ENCODE measurements at regions not wholly inside any gene's neighbourhood (a gene's known extent, or its start where the extent isn't known, plus 50 kb on each side); places are given as distances from the start of the nearest gene placed in this dataset.
"Not testable (repeated sequence)": the region's sequence is repeated elsewhere in the genome, so short reads cannot be mapped to it uniquely, and the experiment has no call there.

DNA sequence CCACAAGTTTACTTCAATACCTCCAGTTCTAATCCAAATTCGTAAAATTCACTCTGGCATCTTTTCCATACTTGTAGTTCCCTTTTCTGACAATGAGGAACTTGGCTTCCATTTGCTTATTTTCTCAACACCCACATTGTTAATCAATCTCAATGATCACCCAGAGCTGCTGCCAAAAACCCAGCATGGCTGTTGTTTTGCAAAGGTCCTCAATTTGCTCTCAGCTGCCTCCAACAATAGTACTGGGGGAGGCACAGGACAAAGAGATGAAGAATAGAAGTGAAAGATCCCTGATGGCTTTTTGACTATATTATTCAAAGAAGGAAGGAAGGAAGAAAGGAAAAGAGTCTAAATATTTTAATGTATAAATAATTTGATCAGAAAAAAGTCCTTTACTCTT lies 847.8 kb downstream of the RAPGEF2 start:
- Histone ChIP-seq H3K4me3 (ENCODE audit: low read length in 2 of 2) (no peak overlapping the region), H3K36me3 (ENCODE audit: control insufficient read depth in 2 of 2, insufficient read depth in 2 of 2, low read length in 2 of 2) (no peaks in the 10 kb centered on the region), H3K27me3 (ENCODE audit: control insufficient read depth in 1 of 2, insufficient read depth in 2 of 2, low read length in 2 of 2) (no peaks in the 10 kb centered on the region)

DNA sequence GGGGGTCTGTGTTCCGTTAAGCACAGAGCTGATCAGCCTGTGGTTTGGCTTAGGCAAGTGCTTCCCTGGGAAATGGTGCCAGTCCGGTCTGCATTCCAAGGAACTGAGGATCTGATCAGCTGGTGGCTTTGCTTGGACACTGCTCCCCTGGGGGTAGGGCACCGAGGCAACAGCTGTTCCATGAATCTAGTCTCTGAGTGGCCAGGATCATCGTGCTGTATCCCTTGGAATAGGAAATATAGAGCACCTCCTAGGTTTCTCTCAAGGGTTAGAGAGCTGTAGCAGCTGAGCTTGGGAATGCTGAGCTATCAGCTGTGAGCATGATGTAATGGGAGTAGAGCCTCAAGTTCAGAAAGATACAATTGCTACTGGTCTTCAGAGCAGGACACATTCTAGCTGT lies 863.9 kb downstream of the RAPGEF2 start:
- Histone ChIP-seq H3K27ac (ENCODE audit: low read length) (no peak overlapping the region), H3K36me3 (ENCODE audit: control insufficient read depth in 2 of 2, insufficient read depth in 2 of 2, low read length in 2 of 2) (no peaks in the 10 kb centered on the region), H3K4me3 (ENCODE audit: low read length in 2 of 2) (no peak overlapping the region), H3K27me3 (ENCODE audit: control insufficient read depth in 1 of 2, insufficient read depth in 2 of 2, low read length in 2 of 2) (no peaks in the 10 kb centered on the region), H3K4me1 (ENCODE audit: control insufficient read depth, insufficient read depth, low read length) (no peaks in the 10 kb centered on the region), H3K9ac (ENCODE audit: low read length in 2 of 2) (no peak overlapping the region), H3K9me3 (ENCODE audit: control insufficient read depth in 2 of 2, low read length in 2 of 2) (peaks cover 0 to 2% of the 10 kb centered on the region in 2 donors)

More for the DNA sequence above, 847.8 kb downstream of the RAPGEF2 start:
- Histone ChIP-seq H3K9me3 (ENCODE audit: control insufficient read depth in 2 of 2, low read length in 2 of 2) (no peaks in the 10 kb centered on the region), H3K27ac (ENCODE audit: low read length) (no peak overlapping the region), H3K9ac (ENCODE audit: low read length in 2 of 2) (no peak overlapping the region), H3K4me1 (ENCODE audit: control insufficient read depth, insufficient read depth, low read length) (no peaks in the 10 kb centered on the region)

DNA sequence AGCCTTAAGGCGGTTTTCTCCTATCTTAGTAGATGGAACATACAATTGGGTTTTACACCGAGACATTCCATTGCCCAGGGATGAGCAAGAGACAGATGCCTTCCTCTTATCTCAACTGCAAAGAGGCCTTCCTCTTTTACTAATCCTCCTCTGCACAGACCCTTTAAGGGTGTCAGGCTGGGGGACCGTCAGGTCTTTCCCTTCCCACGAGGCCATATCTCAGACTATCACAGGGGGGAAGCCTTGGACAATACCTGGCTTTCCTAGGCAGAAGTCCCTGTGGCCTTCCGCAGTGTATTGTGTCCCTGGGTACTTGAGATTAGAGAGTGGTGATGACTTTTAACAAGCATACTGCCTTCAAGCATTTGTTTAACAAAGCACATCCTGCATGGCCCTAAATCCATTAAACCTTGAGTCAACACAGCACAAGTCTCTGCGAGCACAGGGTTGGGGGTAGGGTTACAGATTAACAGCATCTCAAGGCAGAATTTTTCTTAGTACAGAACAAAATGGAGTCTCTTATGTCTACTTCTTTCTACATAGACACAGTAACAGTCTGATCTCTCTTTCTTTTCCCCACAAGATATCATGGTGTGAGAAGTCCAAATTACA lies 874.1 kb downstream of the RAPGEF2 start:
- H3K4me3 ChIP-seq (ENCODE audit: low read length in 2 of 2); H3K4me1 ChIP-seq (ENCODE audit: control insufficient read depth, insufficient read depth, low read length); H3K9ac ChIP-seq (ENCODE audit: low read length in 2 of 2); H3K27ac ChIP-seq (ENCODE audit: low read length); H3K27me3 ChIP-seq (ENCODE audit: control insufficient read depth in 1 of 2, insufficient read depth in 2 of 2, low read length in 2 of 2); H3K9me3 ChIP-seq (ENCODE audit: control insufficient read depth in 2 of 2, low read length in 2 of 2); H3K36me3 ChIP-seq (ENCODE audit: control insufficient read depth in 2 of 2, insufficient read depth in 2 of 2, low read length in 2 of 2): not testable (repeated sequence)

DNA sequence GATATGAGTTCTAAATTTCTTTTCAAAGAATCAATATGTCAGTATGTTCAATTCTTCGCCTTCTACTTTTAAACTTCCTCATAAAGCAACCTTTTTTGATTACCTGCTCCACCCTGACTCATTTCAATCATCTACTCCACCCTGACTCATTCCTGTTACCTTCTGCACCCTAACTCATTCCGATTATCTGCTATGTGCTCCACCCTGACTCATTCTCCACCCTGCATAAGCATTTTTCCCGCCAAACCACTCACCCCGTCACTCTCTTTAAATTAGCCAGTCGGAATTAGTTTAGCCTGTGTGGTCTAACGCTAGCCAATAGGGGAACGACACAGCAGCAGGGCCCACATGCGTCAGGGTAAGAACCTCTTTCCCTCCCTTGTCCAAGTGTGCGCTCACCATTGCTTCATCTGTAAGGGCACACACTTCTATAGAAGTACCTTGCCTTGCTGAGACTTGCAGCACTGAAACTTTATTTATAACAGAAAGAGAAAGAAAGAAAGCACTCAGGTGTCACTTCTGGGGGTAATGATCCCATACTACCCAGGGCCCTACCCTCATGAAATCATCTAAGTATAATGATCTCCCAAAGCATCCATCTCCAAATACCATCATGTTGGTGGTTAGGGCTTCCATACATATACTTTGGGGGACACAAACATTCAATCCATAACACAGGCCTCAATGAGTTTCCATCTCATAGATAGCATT lies 875.2 kb downstream of the RAPGEF2 start:
- H3K27me3 ChIP-seq (ENCODE audit: control insufficient read depth in 1 of 2, insufficient read depth in 2 of 2, low read length in 2 of 2) = no peaks in the 10 kb centered on the region
- no peak overlapping the region for H3K27ac ChIP-seq (ENCODE audit: low read length)
- H3K9ac ChIP-seq (ENCODE audit: low read length in 2 of 2) = no peak overlapping the region
- H3K9me3 ChIP-seq (ENCODE audit: control insufficient read depth in 2 of 2, low read length in 2 of 2) = peaks cover 2 to 4% of the 10 kb centered on the region in 2 donors
- H3K36me3 ChIP-seq (ENCODE audit: control insufficient read depth in 2 of 2, insufficient read depth in 2 of 2, low read length in 2 of 2) = no peaks in the 10 kb centered on the region
- no peaks in the 10 kb centered on the region for H3K4me1 ChIP-seq (ENCODE audit: control insufficient read depth, insufficient read depth, low read length)
- H3K4me3 ChIP-seq (ENCODE audit: low read length in 2 of 2) = no peak overlapping the region

DNA sequence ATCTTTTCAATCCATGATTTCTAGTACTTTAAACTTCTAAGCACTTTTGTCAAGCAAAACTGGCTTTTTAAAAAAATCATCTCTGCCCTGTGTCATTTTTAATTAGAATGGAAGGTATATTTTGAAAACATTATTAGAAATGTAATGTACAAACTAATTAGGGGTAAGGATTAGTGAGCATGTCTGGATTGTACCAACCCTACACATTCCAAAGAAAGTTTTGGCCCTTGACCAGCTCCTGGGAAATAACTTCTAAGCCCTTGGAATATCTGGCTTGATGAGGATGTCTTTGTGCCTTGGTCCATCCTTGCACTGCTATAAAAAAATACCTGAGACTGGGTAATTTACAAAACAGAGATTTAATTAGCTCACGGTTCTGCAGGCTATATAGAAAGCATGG lies 876.5 kb downstream of the RAPGEF2 start:
- H3K36me3 ChIP-seq (ENCODE audit: control insufficient read depth in 2 of 2, insufficient read depth in 2 of 2, low read length in 2 of 2) = no peaks in the 10 kb centered on the region
- H3K27me3 ChIP-seq (ENCODE audit: control insufficient read depth in 1 of 2, insufficient read depth in 2 of 2, low read length in 2 of 2) = no peaks in the 10 kb centered on the region
- H3K4me3 ChIP-seq (ENCODE audit: low read length in 2 of 2) = no peak overlapping the region
- H3K27ac ChIP-seq (ENCODE audit: low read length) = no peak overlapping the region
- H3K9ac ChIP-seq (ENCODE audit: low read length in 2 of 2) = no peak overlapping the region
- H3K9me3 ChIP-seq (ENCODE audit: control insufficient read depth in 2 of 2, low read length in 2 of 2) = no peaks in the 10 kb centered on the region
- H3K4me1 ChIP-seq (ENCODE audit: control insufficient read depth, insufficient read depth, low read length) = no peaks in the 10 kb centered on the region

DNA sequence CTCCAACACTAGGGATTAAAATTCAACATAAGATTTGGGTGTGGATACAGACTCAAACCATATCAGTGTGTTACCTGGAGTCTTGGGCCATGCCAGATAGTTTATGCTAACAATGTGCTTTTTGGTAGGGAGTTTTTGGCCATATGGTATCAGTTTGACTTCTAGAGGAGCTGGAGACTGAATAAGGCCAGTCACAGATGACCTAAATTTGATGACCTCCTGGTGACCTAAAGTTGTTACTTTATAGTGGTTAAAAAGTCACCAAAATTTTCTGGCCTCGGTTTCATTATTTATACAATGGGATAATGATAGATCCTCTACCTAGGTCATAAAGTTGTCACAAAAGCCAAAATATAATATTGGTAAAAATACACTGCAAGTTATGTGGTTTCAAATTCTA lies 877.1 kb downstream of the RAPGEF2 start:
- Histone ChIP-seq H3K9ac (ENCODE audit: low read length in 2 of 2) (no peak overlapping the region), H3K4me1 (ENCODE audit: control insufficient read depth, insufficient read depth, low read length) (no peaks in the 10 kb centered on the region), H3K27me3 (ENCODE audit: control insufficient read depth in 1 of 2, insufficient read depth in 2 of 2, low read length in 2 of 2) (no peaks in the 10 kb centered on the region), H3K9me3 (ENCODE audit: control insufficient read depth in 2 of 2, low read length in 2 of 2) (no peaks in the 10 kb centered on the region), H3K36me3 (ENCODE audit: control insufficient read depth in 2 of 2, insufficient read depth in 2 of 2, low read length in 2 of 2) (no peaks in the 10 kb centered on the region), H3K4me3 (ENCODE audit: low read length in 2 of 2) (no peak overlapping the region), H3K27ac (ENCODE audit: low read length) (no peak overlapping the region)

DNA sequence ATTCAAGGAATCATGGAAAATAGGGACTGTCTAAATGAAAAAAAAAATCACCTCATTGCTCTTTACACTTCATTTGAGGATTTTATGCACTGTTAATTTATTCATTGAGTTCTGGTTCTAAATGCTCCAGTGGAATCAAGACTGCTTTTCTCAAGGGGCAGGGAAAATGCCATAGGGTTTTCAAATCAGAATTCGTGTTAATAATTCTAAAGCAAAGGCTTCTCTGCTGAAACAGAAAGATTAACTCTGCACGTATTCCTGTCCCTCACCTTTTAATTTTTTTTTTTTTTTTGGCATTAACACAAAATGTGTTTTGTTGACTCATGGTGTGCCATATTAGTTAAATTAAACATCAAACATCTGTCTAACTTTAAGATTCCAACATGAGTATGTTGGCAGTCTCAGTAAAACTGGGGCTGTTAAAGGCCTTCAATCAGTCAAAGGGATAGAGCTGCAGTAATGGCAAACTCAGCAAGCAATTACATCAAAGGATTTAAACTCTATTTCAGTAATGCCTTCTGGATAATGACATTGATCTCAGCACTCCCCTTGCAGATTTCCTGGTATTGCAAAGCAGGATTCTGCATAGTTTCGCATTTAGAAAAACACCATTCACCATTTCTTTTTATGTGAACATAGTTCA lies 878.1 kb downstream of the RAPGEF2 start:
- Histone ChIP-seq H3K4me3 (ENCODE audit: low read length in 2 of 2) (no peak overlapping the region), H3K9me3 (ENCODE audit: control insufficient read depth in 2 of 2, low read length in 2 of 2) (no peaks in the 10 kb centered on the region)

DNA sequence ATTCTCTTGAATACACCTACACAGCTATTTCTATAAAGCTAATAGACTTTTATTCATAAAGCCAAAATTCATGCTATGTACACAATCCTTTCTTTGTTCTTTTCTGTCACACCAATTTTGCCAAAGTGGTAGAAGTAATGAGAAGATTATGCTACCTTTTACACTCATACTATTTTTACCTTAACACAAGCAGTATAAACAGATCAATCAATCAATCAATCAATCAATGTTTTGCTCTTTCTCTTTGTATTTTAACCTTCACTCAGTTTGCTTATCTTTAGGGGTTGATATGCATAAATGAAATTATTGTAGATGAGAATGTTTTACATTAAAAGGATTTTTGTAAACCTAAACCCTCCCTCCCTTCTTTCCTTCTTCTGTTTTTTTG lies 878.6 kb downstream of the RAPGEF2 start:
- no peaks in the 10 kb centered on the region for H3K36me3 ChIP-seq (ENCODE audit: control insufficient read depth in 2 of 2, insufficient read depth in 2 of 2, low read length in 2 of 2)
- no peaks in the 10 kb centered on the region for H3K9me3 ChIP-seq (ENCODE audit: control insufficient read depth in 2 of 2, low read length in 2 of 2)
- no peak overlapping the region for H3K27ac ChIP-seq (ENCODE audit: low read length)
- H3K4me1 ChIP-seq (ENCODE audit: control insufficient read depth, insufficient read depth, low read length) = no peaks in the 10 kb centered on the region
- no peak overlapping the region for H3K4me3 ChIP-seq (ENCODE audit: low read length in 2 of 2)
- H3K27me3 ChIP-seq (ENCODE audit: control insufficient read depth in 1 of 2, insufficient read depth in 2 of 2, low read length in 2 of 2) = no peaks in the 10 kb centered on the region
- H3K9ac ChIP-seq (ENCODE audit: low read length in 2 of 2) = no peak overlapping the region

More for the DNA sequence above, 878.1 kb downstream of the RAPGEF2 start:
- Histone ChIP-seq H3K27ac (ENCODE audit: low read length) (no peak overlapping the region), H3K36me3 (ENCODE audit: control insufficient read depth in 2 of 2, insufficient read depth in 2 of 2, low read length in 2 of 2) (no peaks in the 10 kb centered on the region), H3K27me3 (ENCODE audit: control insufficient read depth in 1 of 2, insufficient read depth in 2 of 2, low read length in 2 of 2) (no peaks in the 10 kb centered on the region), H3K9ac (ENCODE audit: low read length in 2 of 2) (no peak overlapping the region), H3K4me1 (ENCODE audit: control insufficient read depth, insufficient read depth, low read length) (no peaks in the 10 kb centered on the region)

DNA sequence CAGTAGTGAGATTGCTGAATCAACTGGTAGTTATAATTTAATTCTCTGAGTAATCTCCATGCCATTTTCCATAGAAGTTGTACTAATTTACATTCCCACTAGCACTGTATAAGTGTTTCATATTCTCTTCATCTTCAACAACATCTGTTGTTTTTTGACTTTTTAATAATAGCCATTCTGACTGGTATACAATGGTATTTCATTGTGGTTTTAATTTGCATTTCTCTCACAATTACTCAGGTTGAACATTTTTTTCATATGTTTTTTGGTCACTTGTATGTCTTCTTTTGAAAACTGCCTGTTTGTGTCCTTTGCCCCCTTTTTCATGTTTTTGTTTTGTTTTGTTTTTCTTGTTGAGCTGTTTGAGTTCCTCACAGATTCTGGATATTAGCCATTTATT lies 880.2 kb downstream of the RAPGEF2 start:
- H3K27me3 ChIP-seq (ENCODE audit: control insufficient read depth in 1 of 2, insufficient read depth in 2 of 2, low read length in 2 of 2) = no peaks in the 10 kb centered on the region
- H3K4me1 ChIP-seq (ENCODE audit: control insufficient read depth, insufficient read depth, low read length) = no peaks in the 10 kb centered on the region
- H3K9ac ChIP-seq (ENCODE audit: low read length in 2 of 2) = no peak overlapping the region
- no peak overlapping the region for H3K27ac ChIP-seq (ENCODE audit: low read length)
- no peaks in the 10 kb centered on the region for H3K9me3 ChIP-seq (ENCODE audit: control insufficient read depth in 2 of 2, low read length in 2 of 2)
- no peaks in the 10 kb centered on the region for H3K36me3 ChIP-seq (ENCODE audit: control insufficient read depth in 2 of 2, insufficient read depth in 2 of 2, low read length in 2 of 2)
- no peak overlapping the region for H3K4me3 ChIP-seq (ENCODE audit: low read length in 2 of 2)

DNA sequence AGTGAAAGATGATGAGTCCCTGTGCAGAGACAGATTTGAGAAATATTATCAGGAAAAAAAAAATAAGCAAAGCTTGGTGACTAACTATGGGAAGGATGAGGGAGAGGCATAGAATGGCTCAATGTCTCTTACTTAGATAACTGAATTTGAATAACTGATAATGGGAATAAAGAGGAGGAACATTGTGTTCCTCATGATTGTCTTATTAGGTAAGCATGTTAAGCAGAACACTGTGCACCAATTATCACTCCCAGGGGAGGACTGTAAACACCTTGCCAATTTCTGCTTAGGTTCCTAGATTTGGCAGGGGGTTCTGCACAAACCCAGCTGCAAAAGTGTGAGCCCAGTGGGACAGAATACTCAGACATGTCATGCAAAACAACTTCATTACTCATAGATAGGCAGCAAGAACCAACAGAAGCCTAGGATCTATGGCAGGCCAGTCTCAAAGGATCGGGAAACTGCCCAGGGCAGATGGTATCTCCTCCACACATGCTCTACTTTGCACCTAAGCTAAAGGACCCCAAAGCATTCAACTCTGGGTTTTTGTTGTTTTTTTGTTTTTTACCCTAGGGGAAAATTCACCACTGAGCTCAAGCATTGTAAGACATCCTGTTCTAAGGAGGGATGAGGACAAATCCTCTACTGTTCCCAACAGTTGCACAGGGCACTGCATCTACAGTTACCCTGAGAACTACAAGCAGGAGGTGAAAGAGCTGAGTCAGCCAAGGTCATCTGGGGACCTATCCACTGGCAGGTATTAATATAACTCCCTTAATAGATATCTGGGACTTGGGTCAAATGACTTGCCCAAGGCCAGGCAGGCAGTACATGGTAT lies 907.0 kb downstream of the RAPGEF2 start:
- H3K4me3 ChIP-seq (ENCODE audit: low read length in 2 of 2) = no peak overlapping the region
- no peaks in the 10 kb centered on the region for H3K4me1 ChIP-seq (ENCODE audit: control insufficient read depth, insufficient read depth, low read length)
- H3K9me3 ChIP-seq (ENCODE audit: control insufficient read depth in 2 of 2, low read length in 2 of 2) = peaks cover 0 to 5% of the 10 kb centered on the region in 2 donors
- H3K9ac ChIP-seq (ENCODE audit: low read length in 2 of 2) = no peak overlapping the region
- H3K36me3 ChIP-seq (ENCODE audit: control insufficient read depth in 2 of 2, insufficient read depth in 2 of 2, low read length in 2 of 2) = no peaks in the 10 kb centered on the region
- H3K27me3 ChIP-seq (ENCODE audit: control insufficient read depth in 1 of 2, insufficient read depth in 2 of 2, low read length in 2 of 2) = no peaks in the 10 kb centered on the region
- H3K27ac ChIP-seq (ENCODE audit: low read length) = no peak overlapping the region
